A172 (cell line): ENCODE measurements at regions not wholly inside any gene's neighbourhood (a gene's known extent, or its start where the extent isn't known, plus 50 kb on each side); places are given as distances from the start of the nearest gene placed in this dataset.
"Not testable (repeated sequence)": the region's sequence is repeated elsewhere in the genome, so short reads cannot be mapped to it uniquely, and the experiment has no call there.

Source experiments
- DNase-seq: peaks from one replicate; pipeline ENCODE4 v3.0.0-alpha.2; 2015; ENCODE audit warnings: low spot score

DNA sequence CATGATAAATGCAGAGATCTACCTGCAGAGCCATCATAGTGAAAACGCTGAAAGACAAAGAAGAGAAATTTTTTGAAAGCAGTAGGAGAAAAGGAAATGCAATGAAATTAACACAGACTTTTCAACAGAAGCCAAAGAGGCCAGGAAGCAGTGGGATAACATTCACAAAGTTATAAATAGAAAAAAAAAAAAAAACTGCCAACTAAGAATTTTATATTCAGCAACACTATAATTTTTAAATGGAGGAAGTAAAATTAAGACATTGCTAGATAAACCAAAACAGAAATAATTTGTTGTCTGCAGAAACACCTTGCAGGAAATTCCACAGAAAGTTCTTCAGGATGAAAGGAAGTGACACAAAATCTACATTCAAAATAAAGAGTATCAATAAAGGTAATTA lies 591.5 kb upstream of the ID4 start:
- no peak for DNase-seq

DNA sequence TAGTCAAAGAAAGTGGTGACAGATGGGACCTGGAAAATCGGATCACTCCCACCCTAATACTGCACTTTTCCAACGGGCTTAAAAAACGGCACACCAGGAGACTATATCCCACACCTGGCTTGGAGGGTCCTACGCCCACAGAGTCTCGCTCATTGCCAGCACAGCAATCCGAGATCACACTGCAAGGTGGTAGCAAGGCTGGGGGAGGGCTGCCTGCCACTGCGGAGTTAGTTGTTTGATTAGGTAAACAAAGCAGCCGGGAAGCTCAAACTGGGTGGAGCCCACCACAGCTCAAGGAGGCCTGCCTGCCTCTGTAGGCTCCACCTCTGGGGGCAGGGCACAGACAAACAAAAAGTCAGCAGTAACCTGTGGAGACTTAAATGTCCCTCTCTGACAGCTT lies 590.0 kb upstream of the ID4 start:
- not testable (repeated sequence) for DNase-seq

DNA sequence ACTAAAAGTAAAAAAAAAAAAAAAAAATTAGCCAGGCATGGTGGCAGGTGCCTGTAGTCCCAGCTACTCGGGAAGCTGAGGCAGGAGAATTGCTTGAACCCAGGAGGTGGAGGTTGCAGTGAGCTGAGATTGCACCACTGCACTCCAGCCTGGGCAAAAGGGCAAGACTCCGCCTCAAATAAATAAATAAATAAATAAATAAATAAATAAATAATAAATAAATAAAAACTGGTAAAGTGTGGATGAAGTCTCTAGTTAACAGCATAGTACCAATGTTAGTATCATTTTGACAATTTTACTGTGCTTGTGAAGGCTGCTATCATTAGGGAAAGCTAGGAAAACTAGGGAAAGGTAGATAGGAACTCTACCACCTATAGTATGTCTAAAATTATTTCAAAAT lies 581.0 kb upstream of the ID4 start:
- not testable (repeated sequence) for DNase-seq

- DNase-seq = no peak
These were observed 575.5 kb upstream of the ID4 start for GRCh38 chr6:19261642-19262041.

DNA sequence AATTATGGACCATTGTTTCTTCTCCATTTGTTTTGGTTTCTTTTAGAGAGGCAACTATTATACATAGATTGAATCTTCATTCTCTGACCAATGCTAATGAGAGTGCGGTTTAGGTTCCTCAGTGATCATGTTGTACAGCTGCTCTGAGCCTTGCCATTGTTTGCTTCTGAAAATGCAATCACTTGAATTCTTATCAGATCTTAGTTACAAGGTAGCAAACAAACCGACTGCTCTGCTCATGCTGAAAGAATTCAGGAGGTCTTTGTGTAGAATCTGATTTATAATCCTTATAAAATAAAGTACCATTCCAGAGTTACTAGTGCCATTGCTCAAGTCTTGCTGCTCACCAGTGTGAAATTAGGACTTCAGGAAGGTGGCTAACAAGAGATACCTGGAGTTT lies 569.1 kb upstream of the ID4 start:
- DNase-seq = peak; percentile 1

GRCh38 chr6:19268718-19269117 lies 568.5 kb upstream of the ID4 start:
- DNase-seq = no peak

GRCh38 chr6:19269341-19269898 lies 567.8 kb upstream of the ID4 start:
- DNase-seq = no peak

GRCh38 chr6:19270616-19271015 lies 566.6 kb upstream of the ID4 start:
- DNase-seq = no peak

DNA sequence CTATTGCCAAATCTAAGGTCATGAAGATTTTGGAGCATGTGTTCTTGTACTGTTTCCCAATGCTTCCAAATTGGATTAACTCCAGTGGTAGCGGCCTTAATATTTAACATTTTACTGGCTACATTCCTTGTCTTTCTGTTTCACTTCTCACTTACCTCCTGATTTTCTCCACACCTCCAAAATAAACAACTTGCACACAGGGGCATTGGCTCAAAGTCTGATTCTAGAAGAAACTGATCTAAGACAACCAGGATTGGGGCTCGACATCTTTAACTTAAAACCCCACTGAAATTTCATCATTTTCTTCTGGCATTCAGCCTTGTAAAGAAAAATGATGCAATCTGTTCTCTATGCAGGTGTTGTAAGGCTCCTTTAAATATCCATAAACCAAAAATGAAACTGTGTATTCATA lies 557.9 kb upstream of the ID4 start:
- no peak for DNase-seq

- DNase-seq = no peak
These were observed 549.2 kb upstream of the ID4 start for GRCh38 chr6:19287928-19288327.

- no peak for DNase-seq
These were observed 547.7 kb upstream of the ID4 start for GRCh38 chr6:19289457-19289856.

GRCh38 chr6:19297880-19298279 lies 539.3 kb upstream of the ID4 start:
- no peak for DNase-seq

- no peak for DNase-seq
These were observed 538.7 kb upstream of the ID4 start for GRCh38 chr6:19298421-19298820.

- DNase-seq = no peak
These were observed 538.0 kb upstream of the ID4 start for GRCh38 chr6:19299129-19299528.

DNA sequence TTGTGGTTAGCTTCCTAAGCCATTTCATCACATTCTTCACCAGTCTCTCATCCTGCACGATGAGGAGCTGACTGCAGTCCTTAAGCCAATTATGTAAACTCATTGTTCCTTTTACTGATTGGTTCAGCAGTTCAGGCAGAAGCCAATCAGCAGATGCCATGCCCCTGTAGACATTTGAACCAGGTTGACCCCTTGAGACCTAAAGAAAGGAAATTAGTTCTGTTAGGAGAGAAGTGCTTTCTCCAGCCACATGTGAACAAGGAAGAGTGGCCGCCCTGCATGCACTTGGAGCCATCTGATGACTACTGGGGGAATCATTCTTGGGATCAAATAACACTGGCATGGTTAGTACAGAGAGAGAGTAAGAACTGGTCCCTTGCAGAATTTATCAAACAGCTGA lies 535.2 kb upstream of the ID4 start:
- DNase-seq = peak; percentile 6

- no peak for DNase-seq
These were observed 533.8 kb upstream of the ID4 start for GRCh38 chr6:19303383-19303782.

- no peak for DNase-seq
These were observed 527.5 kb upstream of the ID4 start for GRCh38 chr6:19309661-19310060.

GRCh38 chr6:19311786-19312185 lies 525.4 kb upstream of the ID4 start:
- no peak for DNase-seq

GRCh38 chr6:19312241-19312978 lies 524.8 kb upstream of the ID4 start:
- no peak for DNase-seq

GRCh38 chr6:19317431-19317986 lies 519.7 kb upstream of the ID4 start:
- DNase-seq = no peak

- no peak for DNase-seq
These were observed 518.2 kb upstream of the ID4 start for GRCh38 chr6:19319005-19319404.

- DNase-seq = no peak
These were observed 517.0 kb upstream of the ID4 start for GRCh38 chr6:19320111-19320581.

DNA sequence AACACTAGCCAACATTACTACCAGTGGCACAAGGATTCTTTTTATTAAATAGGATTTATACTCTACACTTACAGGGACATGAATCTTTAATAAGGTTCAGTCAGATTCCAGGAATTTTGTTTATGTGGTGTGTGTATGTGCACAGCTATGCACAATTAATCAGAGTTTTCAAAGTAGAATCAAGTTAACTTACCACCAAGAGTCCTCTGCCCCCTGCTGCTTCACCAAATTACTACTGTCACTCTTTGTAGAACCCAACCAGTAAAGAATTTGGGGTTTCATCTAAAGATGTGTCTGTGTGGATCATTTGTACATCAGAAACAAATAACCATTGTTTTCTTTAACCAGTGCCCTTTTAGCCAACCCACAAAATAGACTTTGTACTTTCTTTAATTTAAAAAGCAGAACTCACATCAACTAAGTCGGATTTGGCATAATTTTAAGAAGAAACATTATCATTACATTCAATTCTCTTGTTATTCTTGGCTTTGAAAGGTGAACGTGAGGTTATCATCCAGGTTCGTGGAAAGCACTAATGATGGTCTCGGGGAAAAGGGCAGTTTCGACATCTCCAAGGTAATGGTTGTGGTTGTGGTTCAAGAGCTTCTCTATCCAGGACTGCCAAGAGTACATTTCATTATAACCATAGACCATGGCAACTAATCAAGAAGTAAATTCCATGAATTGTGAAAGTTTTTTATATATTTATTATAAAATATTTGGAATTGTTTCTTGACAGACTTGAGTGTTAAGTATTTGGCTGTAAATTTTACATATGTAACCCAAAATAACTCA lies 514.3 kb upstream of the ID4 start:
- DNase-seq = peak; percentile 56
